WERI-Rb-1 (cell line): ENCODE measurements at regions not wholly inside any gene's neighbourhood (a gene's known extent, or its start where the extent isn't known, plus 50 kb on each side); places are given as distances from the start of the nearest gene placed in this dataset.

Experiments
- DNase-seq: peaks from one replicate; pipeline ENCODE4 v3.0.0-alpha.2; 2020
- H3K27ac ChIP-seq: fragments of 250-450 bp; sonication (Bioruptor Pico); 2 replicates; pipeline ENCODE4 v1.5.1; 2020; ENCODE audit warnings: mild to moderate bottlenecking, moderate library complexity
- H3K27me3 ChIP-seq: fragments of 250-450 bp; sonication (Bioruptor Pico); 2 replicates; pipeline ENCODE4 v1.5.1; 2021; ENCODE audit warnings: mild to moderate bottlenecking, low read depth, moderate library complexity; ENCODE audit not compliant: insufficient read depth, severe bottlenecking
- H3K36me3 ChIP-seq: fragments of 250-450 bp; sonication (Bioruptor Pico); 2 replicates; pipeline ENCODE4 v1.5.1; 2020; ENCODE audit warnings: mild to moderate bottlenecking, moderate library complexity
- H3K4me3 ChIP-seq: 2 replicates; pipeline ENCODE4 v1.5.1; 2011; ENCODE audit warnings: low read depth, mild to moderate bottlenecking, control low read depth, low read length
- H3K9me3 ChIP-seq: fragments of 250-450 bp; sonication (Bioruptor Pico); 2 replicates; pipeline ENCODE4 v1.5.1; 2021; ENCODE audit warnings: mild to moderate bottlenecking, moderate library complexity; ENCODE audit not compliant: severe bottlenecking
- TF ChIP-seq, protein P1 (sequence below): IDR thresholded peaks from 2 replicates; pipeline ENCODE4 v1.5.1; 2011; ENCODE audit warnings: low read depth, mild to moderate bottlenecking, control low read depth, inconsistent platforms, low read length

- Histone ChIP-seq H3K27me3 (no peaks in the 10 kb centered on the region), H3K27ac (no peak overlapping the region), H3K9me3 (no peaks in the 10 kb centered on the region), H3K36me3 (no peaks in the 10 kb centered on the region), H3K4me3 (no peak overlapping the region)
- TF ChIP-seq, protein P1, sequence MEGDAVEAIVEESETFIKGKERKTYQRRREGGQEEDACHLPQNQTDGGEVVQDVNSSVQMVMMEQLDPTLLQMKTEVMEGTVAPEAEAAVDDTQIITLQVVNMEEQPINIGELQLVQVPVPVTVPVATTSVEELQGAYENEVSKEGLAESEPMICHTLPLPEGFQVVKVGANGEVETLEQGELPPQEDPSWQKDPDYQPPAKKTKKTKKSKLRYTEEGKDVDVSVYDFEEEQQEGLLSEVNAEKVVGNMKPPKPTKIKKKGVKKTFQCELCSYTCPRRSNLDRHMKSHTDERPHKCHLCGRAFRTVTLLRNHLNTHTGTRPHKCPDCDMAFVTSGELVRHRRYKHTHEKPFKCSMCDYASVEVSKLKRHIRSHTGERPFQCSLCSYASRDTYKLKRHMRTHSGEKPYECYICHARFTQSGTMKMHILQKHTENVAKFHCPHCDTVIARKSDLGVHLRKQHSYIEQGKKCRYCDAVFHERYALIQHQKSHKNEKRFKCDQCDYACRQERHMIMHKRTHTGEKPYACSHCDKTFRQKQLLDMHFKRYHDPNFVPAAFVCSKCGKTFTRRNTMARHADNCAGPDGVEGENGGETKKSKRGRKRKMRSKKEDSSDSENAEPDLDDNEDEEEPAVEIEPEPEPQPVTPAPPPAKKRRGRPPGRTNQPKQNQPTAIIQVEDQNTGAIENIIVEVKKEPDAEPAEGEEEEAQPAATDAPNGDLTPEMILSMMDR = no peak
- no peak for DNase-seq
Observed at GRCh38 chr11:25742800-25743199, 589.1 kb upstream of the ANO3 start.

- H3K27me3 ChIP-seq = no peaks in the 10 kb centered on the region
- TF ChIP-seq, protein P1 = no peak
- no peak for DNase-seq
- H3K4me3 ChIP-seq = no peak overlapping the region
- H3K36me3 ChIP-seq = no peaks in the 10 kb centered on the region
- H3K27ac ChIP-seq = no peak overlapping the region
- H3K9me3 ChIP-seq = peaks cover 2% of the 10 kb centered on the region
Observed at GRCh38 chr11:25755381-25755780, 576.5 kb upstream of the ANO3 start.

GRCh38 chr11:25755918-25756584 lies 575.9 kb upstream of the ANO3 start:
- TF ChIP-seq, protein P1 = no peak
- H3K4me3 ChIP-seq = no peak overlapping the region
- no peak for DNase-seq
- H3K9me3 ChIP-seq = peaks cover 2% of the 10 kb centered on the region
- no peak overlapping the region for H3K27ac ChIP-seq
- no peaks in the 10 kb centered on the region for H3K36me3 ChIP-seq
- no peaks in the 10 kb centered on the region for H3K27me3 ChIP-seq

DNA sequence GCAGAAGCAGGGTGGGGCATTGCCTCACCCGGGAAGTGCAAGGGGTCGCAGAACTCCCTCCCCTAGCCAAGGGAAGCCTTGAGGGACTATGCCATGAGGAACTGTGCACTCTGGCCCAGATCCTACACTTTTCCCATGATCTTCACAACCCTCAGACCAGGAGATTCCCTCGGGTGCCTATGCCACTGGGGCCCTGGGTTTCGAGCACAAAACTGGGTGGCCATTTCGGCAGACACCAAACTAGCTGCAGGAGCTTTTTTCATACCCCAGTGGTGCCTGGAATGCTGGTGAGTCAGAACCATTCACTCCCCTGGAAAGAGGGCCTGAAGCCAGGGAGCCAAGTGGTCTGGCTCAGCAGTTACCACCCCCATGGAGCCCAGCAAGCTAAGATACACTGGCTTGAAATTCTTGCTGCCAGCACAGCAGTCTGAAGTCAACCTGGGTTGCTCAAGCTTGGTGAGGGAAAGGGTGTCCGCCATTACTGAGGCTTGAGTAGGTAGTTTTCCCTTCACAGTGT lies 573.7 kb upstream of the ANO3 start:
- Histone ChIP-seq H3K27me3 (no peaks in the 10 kb centered on the region), H3K4me3 (no peak overlapping the region), H3K36me3 (no peaks in the 10 kb centered on the region), H3K9me3 (peaks cover 2% of the 10 kb centered on the region), H3K27ac (no peak overlapping the region)
- no peak for DNase-seq
- TF ChIP-seq, protein P1 = no peak

DNA sequence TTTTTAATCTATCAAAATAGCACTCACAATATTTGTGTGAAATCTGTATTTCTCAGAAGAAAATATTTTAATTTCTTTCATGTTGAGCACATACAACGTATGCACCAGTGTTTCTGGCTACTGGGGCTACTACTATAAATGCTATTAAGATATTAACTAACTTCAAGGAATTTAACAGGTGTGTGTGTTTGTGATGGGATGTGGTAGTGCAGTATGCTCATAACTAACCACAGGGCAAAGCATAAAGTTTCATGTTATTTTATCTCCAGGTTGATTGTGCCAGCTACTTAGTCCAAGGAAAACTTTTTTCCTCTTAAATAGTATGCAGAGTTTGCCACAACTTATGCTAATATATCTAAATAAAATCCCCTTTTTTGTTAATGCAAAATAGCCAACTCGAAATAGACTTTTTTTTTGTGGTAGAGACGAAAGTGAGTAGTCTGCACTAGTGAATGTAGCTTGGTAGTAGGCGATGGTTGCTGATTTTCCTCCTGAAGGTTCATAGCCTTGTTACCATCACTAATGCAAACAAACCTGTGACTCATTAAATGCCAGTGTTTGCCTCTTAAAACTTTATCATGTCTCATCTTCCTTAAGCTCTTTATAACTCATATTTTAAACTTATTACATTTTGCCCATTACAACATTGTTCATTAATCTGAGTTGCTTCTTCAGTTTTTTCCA lies 565.5 kb upstream of the ANO3 start:
- TF ChIP-seq, protein P1 = no peak
- Histone ChIP-seq H3K9me3 (no peaks in the 10 kb centered on the region), H3K27me3 (no peaks in the 10 kb centered on the region), H3K36me3 (no peaks in the 10 kb centered on the region), H3K4me3 (no peak overlapping the region), H3K27ac (no peak overlapping the region)
- DNase-seq = no peak

DNA sequence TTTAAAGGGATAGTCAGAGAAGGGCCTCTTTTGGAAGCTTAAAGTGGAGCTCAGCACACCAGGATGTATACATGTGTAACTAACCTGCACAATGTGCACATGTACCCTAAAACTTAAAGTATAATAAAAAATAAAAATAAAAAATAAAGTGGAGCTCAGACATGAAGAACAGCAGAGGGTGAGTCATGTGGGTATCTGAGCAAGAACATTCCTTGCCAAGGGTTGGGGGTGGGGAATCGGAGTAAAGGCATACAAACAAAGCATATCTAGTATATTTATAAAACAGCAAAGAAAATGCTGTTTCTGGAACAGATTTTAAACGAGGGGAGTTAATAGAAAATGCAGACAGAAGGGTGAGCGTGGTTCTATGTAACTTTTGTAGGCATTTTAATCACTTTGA lies 562.6 kb upstream of the ANO3 start:
- Histone ChIP-seq H3K4me3 (no peak overlapping the region), H3K27me3 (no peaks in the 10 kb centered on the region), H3K27ac (no peak overlapping the region), H3K36me3 (no peaks in the 10 kb centered on the region), H3K9me3 (no peaks in the 10 kb centered on the region)
- no peak for DNase-seq
- TF ChIP-seq, protein P1 = no peak
